ENCODE measurements at regions not wholly inside any gene's neighbourhood (a gene's known extent, or its start where the extent isn't known, plus 50 kb on each side); places are given as distances from the start of the nearest gene placed in this dataset.

GRCh38 chr7:124575176-124575575 is 190.4 kb downstream of the GPR37 start:
- Histone ChIP-seq H3K9ac (ENCODE audit: extremely low read depth, insufficient read length, low read length) (no peak overlapping the region), H3K23ac (ENCODE audit: insufficient read length, low read depth, low read length) (no peak overlapping the region), H2BK5ac (ENCODE audit: insufficient read length, low read length) (no peak overlapping the region), H3K4ac (ENCODE audit: low read depth, low read length) (no peak overlapping the region), H3K56ac (ENCODE audit: insufficient read length, low read depth, low read length) (no peak overlapping the region), H3K4me2 (ENCODE audit: insufficient read depth, insufficient read length, low read length) (no peak overlapping the region), H3K27me3 (ENCODE audit: insufficient read depth, low read length) (no peaks in the 10 kb centered on the region), H2BK20ac (ENCODE audit: low read depth, low read length, poor library complexity, severe bottlenecking) (no peak overlapping the region), H2BK15ac (ENCODE audit: low read depth, low read length) (no peak overlapping the region), H3K79me1 (ENCODE audit: insufficient read depth, low read depth, low read length, poor library complexity, severe bottlenecking) (no peaks in the 10 kb centered on the region), H4K8ac (replicated peaks; ENCODE audit: insufficient read length, low read depth, low read length) (no peak overlapping the region), H2BK120ac (ENCODE audit: low read depth, low read length, poor library complexity, severe bottlenecking) (no peak overlapping the region), H3T11ph (ENCODE audit: low read length) (no peak overlapping the region), H2AFZ (ENCODE audit: low read length) (no peak overlapping the region), H3K18ac (ENCODE audit: insufficient read length, low read depth, low read length) (no peak overlapping the region), H2BK12ac (ENCODE audit: insufficient read length, low read depth, low read length) (no peak overlapping the region), H2AK5ac (ENCODE audit: insufficient read length, low read length) (no peak overlapping the region), H3K79me2 (ENCODE audit: insufficient read depth, low read length) (no peaks in the 10 kb centered on the region), H3K4me1 (ENCODE audit: insufficient read depth, low read length) (no peaks in the 10 kb centered on the region), H3K14ac (ENCODE audit: insufficient read depth, low read length) (no peak overlapping the region), H3K23me2 (ENCODE audit: insufficient read length, low read depth, low read length, poor library complexity, severe bottlenecking) (no peaks in the 10 kb centered on the region), H4K5ac (ENCODE audit: insufficient read length, low read depth, low read length) (no peak overlapping the region), H3K9me3 (ENCODE audit: control insufficient read depth, low read depth, low read length) (no peaks in the 10 kb centered on the region), H4K20me1 (ENCODE audit: control insufficient read depth, insufficient read depth, insufficient read length) (no peaks in the 10 kb centered on the region), H4K91ac (ENCODE audit: insufficient read length, low read depth, low read length) (no peak overlapping the region), H3K27ac (ENCODE audit: insufficient read length, low read depth, low read length) (no peak overlapping the region)
- no peaks in the 10 kb centered on the region for H3K27me3 Mint-ChIP-seq (ENCODE audit: low read depth)
- H3K4me1 Mint-ChIP-seq, result no peaks in the 10 kb centered on the region
- no CpG with 5 or more reads among the region's 3 CpGs for WGBS (ENCODE audit: extremely low coverage, insufficient read length, low lambda C conversion rate)
- H3K27ac Mint-ChIP-seq, result no peak overlapping the region
- no peaks in the 10 kb centered on the region for H3K36me3 Mint-ChIP-seq (ENCODE audit: insufficient read depth in 1 of 3, low read depth in 3 of 3)
- 0 out of 5 replicates have a peak, but pooled peaks cover 0 to 2% of the 10 kb centered on the region in 2 experiments for H3K9me3 Mint-ChIP-seq
- no peak for DNase-seq
- no peak for TF ChIP-seq CTCF (conservative IDR thresholded peaks at IDR 0.05)
- H3K4me3 Mint-ChIP-seq, result no peak overlapping the region

Data from H9 (cell line).